ENCODE measurements at regions not wholly inside any gene's neighbourhood (a gene's known extent, or its start where the extent isn't known, plus 50 kb on each side); places are given as distances from the start of the nearest gene placed in this dataset.

GRCh38 chr17:77070888-77071279 is 69.9 kb upstream of the SEC14L1 start:
- H3K36me3 ChIP-seq (ENCODE audit: control insufficient read depth in 4 of 4, insufficient read depth in 4 of 4, low read length in 4 of 4), result no peaks in the 10 kb centered on the region
- H3K4me3 ChIP-seq, result no peak overlapping the region
- no peak overlapping the region for H3K9ac ChIP-seq (ENCODE audit: insufficient read depth in 1 of 2, low read length in 2 of 2)
- ATAC-seq (ENCODE audit: insufficient read depth, low FRiP score), result no peak
- peaks cover 0 to 15% (median 0%) of the 10 kb centered on the region in 3 donors for H3K27me3 ChIP-seq (ENCODE audit: control insufficient read depth in 3 of 3, insufficient read depth in 3 of 3, low read length in 2 of 3)
- peaks cover 0 to 1% (median 0%) of the 10 kb centered on the region in 5 donors for H3K4me1 ChIP-seq (ENCODE audit: control insufficient read depth in 5 of 5, insufficient read depth in 5 of 5, low read length in 5 of 5)
- WGBS, 2 donors, result 76 to 90% methylated on average over 6 of the region's 6 CpGs
- no peak overlapping the region for H3K27ac ChIP-seq (ENCODE audit: low read depth in 1 of 2, low read length in 1 of 2)
- TF ChIP-seq, protein P1, sequence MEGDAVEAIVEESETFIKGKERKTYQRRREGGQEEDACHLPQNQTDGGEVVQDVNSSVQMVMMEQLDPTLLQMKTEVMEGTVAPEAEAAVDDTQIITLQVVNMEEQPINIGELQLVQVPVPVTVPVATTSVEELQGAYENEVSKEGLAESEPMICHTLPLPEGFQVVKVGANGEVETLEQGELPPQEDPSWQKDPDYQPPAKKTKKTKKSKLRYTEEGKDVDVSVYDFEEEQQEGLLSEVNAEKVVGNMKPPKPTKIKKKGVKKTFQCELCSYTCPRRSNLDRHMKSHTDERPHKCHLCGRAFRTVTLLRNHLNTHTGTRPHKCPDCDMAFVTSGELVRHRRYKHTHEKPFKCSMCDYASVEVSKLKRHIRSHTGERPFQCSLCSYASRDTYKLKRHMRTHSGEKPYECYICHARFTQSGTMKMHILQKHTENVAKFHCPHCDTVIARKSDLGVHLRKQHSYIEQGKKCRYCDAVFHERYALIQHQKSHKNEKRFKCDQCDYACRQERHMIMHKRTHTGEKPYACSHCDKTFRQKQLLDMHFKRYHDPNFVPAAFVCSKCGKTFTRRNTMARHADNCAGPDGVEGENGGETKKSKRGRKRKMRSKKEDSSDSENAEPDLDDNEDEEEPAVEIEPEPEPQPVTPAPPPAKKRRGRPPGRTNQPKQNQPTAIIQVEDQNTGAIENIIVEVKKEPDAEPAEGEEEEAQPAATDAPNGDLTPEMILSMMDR (IDR thresholded peaks at IDR 0.05; ENCODE audit: control extremely low read depth, extremely low read depth), result no peak
- DNase-seq, result no peak
- H3K9me3 ChIP-seq (ENCODE audit: control insufficient read depth in 4 of 4, insufficient read depth in 3 of 4, low read length in 3 of 4), result peaks cover 0 to 2% (median 0%) of the 10 kb centered on the region in 4 donors

DNA sequence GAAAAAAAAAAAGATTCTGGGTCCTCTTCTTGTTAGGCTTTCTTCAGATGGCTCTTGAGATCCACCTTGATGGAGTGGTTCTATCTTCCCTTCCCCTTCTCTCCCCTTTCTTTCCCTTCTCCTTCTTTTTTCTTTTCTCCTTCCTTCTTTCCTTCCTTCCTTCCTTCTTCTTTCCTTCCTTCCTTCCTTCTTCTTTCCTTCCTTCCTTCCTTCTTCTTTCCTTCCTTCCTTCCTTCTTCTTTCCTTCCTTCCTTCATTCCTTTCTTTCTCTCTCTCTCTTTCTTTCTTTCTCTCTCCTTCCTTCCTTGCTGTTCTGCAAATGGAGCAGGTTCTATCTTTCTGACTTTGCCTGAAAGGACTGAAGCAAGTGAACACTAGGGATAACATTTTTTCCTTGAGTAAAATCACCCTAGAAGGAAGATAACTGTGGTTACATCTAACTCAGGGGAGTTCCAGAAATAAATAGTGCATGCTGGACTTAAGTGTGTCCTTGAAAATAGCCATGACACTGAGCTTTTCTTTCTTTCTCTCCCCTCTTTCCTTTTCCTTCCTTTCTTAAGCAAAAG is 68.8 kb upstream of the SEC14L1 start:
- TF ChIP-seq, protein P1 (IDR thresholded peaks at IDR 0.05; ENCODE audit: control extremely low read depth, extremely low read depth), result no peak
- Histone ChIP-seq H3K4me1 (ENCODE audit: control insufficient read depth in 5 of 5, insufficient read depth in 5 of 5, low read length in 5 of 5) (peaks cover 0 to 8% (median 1%) of the 10 kb centered on the region in 5 donors), H3K4me3 (no peak overlapping the region), H3K9ac (ENCODE audit: insufficient read depth in 1 of 2, low read length in 2 of 2) (no peak overlapping the region), H3K9me3 (ENCODE audit: control insufficient read depth in 4 of 4, insufficient read depth in 3 of 4, low read length in 3 of 4) (peaks cover 0 to 2% (median 0%) of the 10 kb centered on the region in 4 donors), H3K27me3 (ENCODE audit: control insufficient read depth in 3 of 3, insufficient read depth in 3 of 3, low read length in 2 of 3) (peaks cover 0 to 15% (median 0%) of the 10 kb centered on the region in 3 donors), H3K36me3 (ENCODE audit: control insufficient read depth in 4 of 4, insufficient read depth in 4 of 4, low read length in 4 of 4) (no peaks in the 10 kb centered on the region), H3K27ac (ENCODE audit: low read depth in 1 of 2, low read length in 1 of 2) (no peak overlapping the region)
- DNase-seq (no peak), ATAC-seq (ENCODE audit: insufficient read depth, low FRiP score) (no peak)

DNA sequence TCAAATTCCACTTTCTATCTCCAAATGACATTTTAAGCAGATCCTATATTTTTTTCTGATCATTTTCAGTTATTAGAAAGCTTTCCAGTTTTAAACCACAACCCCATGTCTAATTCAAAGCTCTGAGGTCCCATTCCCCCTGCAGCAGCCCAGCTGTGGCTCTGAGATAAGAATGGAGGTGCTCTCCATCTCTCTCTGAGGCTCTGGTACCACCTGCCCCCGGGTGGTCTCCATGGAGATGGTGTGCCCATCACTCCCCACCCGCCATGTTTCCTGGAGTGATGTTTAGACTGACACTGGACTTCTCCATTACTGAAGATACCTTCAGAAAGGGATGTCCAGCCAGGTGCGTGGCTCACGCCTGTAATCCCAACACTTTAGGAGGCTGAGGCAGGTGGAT is 68.1 kb upstream of the SEC14L1 start:
- DNase-seq, result no peak
- Histone ChIP-seq H3K36me3 (ENCODE audit: control insufficient read depth in 4 of 4, insufficient read depth in 4 of 4, low read length in 4 of 4) (no peaks in the 10 kb centered on the region), H3K9ac (ENCODE audit: insufficient read depth in 1 of 2, low read length in 2 of 2) (no peak overlapping the region), H3K9me3 (ENCODE audit: control insufficient read depth in 4 of 4, insufficient read depth in 3 of 4, low read length in 3 of 4) (peaks cover 0 to 4% (median 0%) of the 10 kb centered on the region in 4 donors), H3K4me3 (no peak overlapping the region), H3K4me1 (ENCODE audit: control insufficient read depth in 5 of 5, insufficient read depth in 5 of 5, low read length in 5 of 5) (peaks cover 0 to 8% (median 1%) of the 10 kb centered on the region in 5 donors), H3K27ac (ENCODE audit: low read depth in 1 of 2, low read length in 1 of 2) (no peak overlapping the region), H3K27me3 (ENCODE audit: control insufficient read depth in 3 of 3, insufficient read depth in 3 of 3, low read length in 2 of 3) (peaks cover 0 to 12% (median 0%) of the 10 kb centered on the region in 3 donors)
- TF ChIP-seq, protein P1 (IDR thresholded peaks at IDR 0.05; ENCODE audit: control extremely low read depth, extremely low read depth), result no peak
- WGBS, 2 donors, result 74 to 77% methylated on average over 4 of the region's 4 CpGs
- ATAC-seq (ENCODE audit: insufficient read depth, low FRiP score), result no peak

DNA sequence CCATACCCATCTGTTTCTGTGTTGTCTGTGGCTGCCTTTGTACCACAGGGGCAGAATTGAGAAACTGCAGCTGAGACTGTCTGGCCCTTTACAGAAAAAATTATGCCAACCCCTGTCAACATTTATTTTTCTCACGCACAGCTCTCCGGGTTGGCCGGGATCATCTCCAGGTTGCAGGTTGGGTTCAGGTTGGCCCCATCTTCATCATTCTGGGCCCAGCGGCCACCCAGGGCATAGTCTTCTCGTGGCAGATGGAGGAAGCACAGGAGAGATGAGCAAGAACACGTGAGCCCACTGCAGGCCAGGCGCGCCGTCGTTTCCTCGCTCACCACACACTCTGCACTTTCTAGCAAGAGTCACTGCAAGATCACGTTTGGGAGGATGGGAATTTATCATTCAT is 66.1 kb upstream of the SEC14L1 start:
- Histone ChIP-seq H3K9ac (ENCODE audit: insufficient read depth in 1 of 2, low read length in 2 of 2) (no peak overlapping the region), H3K9me3 (ENCODE audit: control insufficient read depth in 4 of 4, insufficient read depth in 3 of 4, low read length in 3 of 4) (peaks cover 0 to 4% (median 0%) of the 10 kb centered on the region in 4 donors), H3K27me3 (ENCODE audit: control insufficient read depth in 3 of 3, insufficient read depth in 3 of 3, low read length in 2 of 3) (peaks cover 0 to 10% (median 0%) of the 10 kb centered on the region in 3 donors), H3K27ac (ENCODE audit: low read depth in 1 of 2, low read length in 1 of 2) (no peak overlapping the region), H3K36me3 (ENCODE audit: control insufficient read depth in 4 of 4, insufficient read depth in 4 of 4, low read length in 4 of 4) (no peaks in the 10 kb centered on the region), H3K4me3 (no peak overlapping the region), H3K4me1 (ENCODE audit: control insufficient read depth in 5 of 5, insufficient read depth in 5 of 5, low read length in 5 of 5) (peaks cover 0 to 8% (median 2%) of the 10 kb centered on the region in 5 donors)
- 83 to 88% methylated on average over 12 of the region's 12 CpGs for WGBS, 2 donors
- TF ChIP-seq, protein P1 (IDR thresholded peaks at IDR 0.05; ENCODE audit: control extremely low read depth, extremely low read depth), result no peak
- DNase-seq (no peak), ATAC-seq (ENCODE audit: insufficient read depth, low FRiP score) (no peak)

Data from lung (tissue), 11 donors.